ENCODE measurements at regions not wholly inside any gene's neighbourhood (a gene's known extent, or its start where the extent isn't known, plus 50 kb on each side); places are given as distances from the start of the nearest gene placed in this dataset.

DNA sequence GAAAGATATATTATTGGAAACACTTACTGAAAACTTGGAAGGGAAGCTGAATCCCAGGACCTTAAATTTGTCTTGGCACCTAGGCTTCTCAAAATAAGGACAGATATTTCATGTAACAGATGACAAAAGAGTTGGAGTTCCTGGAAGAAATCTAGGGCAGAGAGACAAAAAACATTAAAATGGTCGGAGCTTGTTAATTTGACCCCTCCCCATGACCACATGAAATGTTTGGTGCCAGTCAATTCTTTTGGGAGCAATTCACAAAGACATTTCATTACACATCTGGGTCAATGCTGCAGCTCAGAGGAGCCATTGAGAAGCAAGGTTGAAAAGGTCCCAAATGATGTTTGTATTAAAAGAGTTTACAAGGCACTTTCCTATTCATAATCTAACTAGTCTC lies 162.0 kb upstream of the GUCY1A2 start:
- H3K4me3 ChIP-seq (ENCODE audit: low read depth in 1 of 3, low read length in 3 of 3) = no peak overlapping the region
- 65 to 80% (median 70%) methylated on average over 1 of the region's 1 CpG for WGBS, 3 donors
- DNase-seq (no peak), FAIRE-seq (no peak)
- peaks cover 0 to 4% of the 10 kb centered on the region in 2 donors for H3K9me3 ChIP-seq (ENCODE audit: control insufficient read depth in 2 of 2, insufficient read depth in 1 of 2, low read depth in 1 of 2, low read length in 1 of 2)
- H3K27me3 ChIP-seq (ENCODE audit: control insufficient read depth in 3 of 3, insufficient read depth in 3 of 3, low read length in 3 of 3) = no peaks in the 10 kb centered on the region
- no peaks in the 10 kb centered on the region for H3K4me1 ChIP-seq (ENCODE audit: control insufficient read depth in 3 of 3, insufficient read depth in 2 of 3, low read depth in 1 of 3, low read length in 2 of 3)
- no peak overlapping the region for H3K27ac ChIP-seq (ENCODE audit: low read depth in 1 of 3, low read length in 2 of 3)
- no peaks in the 10 kb centered on the region for H3K36me3 ChIP-seq (ENCODE audit: control insufficient read depth in 3 of 3, insufficient read depth in 2 of 3, low read depth in 1 of 3, low read length in 3 of 3)

DNA sequence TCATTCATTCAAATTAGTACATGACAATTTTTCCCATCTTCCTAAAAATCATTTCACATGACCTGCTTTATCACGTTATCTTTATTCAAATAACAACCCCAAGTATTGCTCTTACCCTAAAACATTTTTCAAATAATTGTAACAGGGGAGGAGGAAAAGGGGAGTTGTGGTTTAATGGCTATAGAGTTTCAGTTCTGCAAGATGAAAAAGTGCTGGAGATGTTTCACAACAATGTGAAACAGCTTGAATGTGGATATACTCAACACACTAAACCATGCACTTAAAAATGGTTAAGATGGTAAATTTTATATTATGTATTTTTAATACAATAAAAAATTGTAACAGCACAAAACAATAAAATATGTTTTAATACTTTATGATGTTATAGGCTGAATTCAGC lies 161.6 kb upstream of the GUCY1A2 start:
- Histone ChIP-seq H3K4me3 (ENCODE audit: low read depth in 1 of 3, low read length in 3 of 3) (no peak overlapping the region), H3K9me3 (ENCODE audit: control insufficient read depth in 2 of 2, insufficient read depth in 1 of 2, low read depth in 1 of 2, low read length in 1 of 2) (peaks cover 0 to 4% of the 10 kb centered on the region in 2 donors), H3K27ac (ENCODE audit: low read depth in 1 of 3, low read length in 2 of 3) (no peak overlapping the region), H3K27me3 (ENCODE audit: control insufficient read depth in 3 of 3, insufficient read depth in 3 of 3, low read length in 3 of 3) (no peaks in the 10 kb centered on the region), H3K36me3 (ENCODE audit: control insufficient read depth in 3 of 3, insufficient read depth in 2 of 3, low read depth in 1 of 3, low read length in 3 of 3) (no peaks in the 10 kb centered on the region), H3K4me1 (ENCODE audit: control insufficient read depth in 3 of 3, insufficient read depth in 2 of 3, low read depth in 1 of 3, low read length in 2 of 3) (no peaks in the 10 kb centered on the region)
- no peak for DNase-seq
- WGBS, 3 donors = 52 to 70% (median 67%) methylated on average over 1 of the region's 1 CpG
- no peak for FAIRE-seq

DNA sequence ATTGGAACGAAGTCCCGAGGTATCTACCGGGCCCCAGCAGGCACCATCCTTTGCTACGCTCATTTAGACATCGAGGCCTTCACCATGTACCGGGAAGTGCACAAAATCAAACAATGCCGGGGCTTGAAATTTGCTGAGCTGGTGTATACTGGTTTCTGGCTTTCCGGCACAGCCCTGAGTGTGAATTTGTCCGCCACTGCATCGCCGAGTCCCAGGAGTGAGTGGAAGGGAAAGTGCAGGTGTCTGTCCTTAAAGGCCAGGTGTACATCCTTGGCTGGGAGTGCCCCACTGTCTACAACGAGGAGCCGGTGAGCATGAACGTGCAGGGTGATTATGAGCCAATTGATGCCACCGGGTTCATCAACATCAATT lies 158.8 kb upstream of the GUCY1A2 start:
- no peak for DNase-seq

DNA sequence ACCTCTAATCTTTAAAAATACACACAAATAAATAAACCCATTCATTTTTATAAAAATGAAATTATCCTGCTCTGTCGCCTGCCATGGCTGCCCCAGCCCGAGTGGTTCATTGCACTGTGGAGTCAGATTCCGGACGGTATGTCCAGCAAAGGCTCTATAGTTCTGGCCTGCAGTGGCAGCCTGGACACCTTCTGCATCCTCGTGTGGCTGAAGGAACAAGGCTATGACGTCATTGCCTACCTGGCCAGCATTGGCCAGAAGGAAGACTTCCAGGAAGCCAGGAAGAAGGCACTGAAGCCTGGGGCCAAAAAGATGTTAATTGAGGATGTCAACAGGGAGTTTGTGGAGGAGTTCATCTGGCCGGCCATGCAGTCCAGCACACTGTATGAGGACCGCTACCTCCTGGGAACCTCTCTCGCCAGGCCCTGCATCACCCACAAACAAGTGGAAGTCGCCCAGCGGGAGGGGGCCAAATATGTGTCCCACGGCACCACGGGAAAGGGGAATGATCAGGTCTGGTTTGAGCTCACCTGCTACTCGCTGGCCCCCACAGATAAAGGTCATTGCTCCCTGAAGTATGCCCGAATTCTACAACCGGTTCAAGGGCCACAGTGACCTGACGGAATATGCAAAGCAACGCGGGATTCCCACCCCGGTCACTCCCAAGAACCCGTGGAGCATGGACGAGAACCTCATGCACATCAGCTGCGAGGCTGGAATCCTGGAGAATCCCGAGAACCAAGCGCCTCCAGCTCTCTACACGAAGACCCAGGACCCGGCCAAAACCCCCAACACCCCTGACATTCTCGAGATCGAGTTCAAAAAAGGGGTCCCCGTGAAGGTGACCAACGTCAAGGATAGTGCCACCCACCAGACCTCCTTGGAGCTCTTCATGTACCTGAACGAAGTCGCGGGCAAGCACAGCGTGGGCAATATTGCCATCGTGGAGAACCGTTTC lies 158.2 kb upstream of the GUCY1A2 start:
- Histone ChIP-seq H3K4me1 (ENCODE audit: control insufficient read depth in 3 of 3, insufficient read depth in 2 of 3, low read depth in 1 of 3, low read length in 2 of 3) (no peaks in the 10 kb centered on the region), H3K36me3 (ENCODE audit: control insufficient read depth in 3 of 3, insufficient read depth in 2 of 3, low read depth in 1 of 3, low read length in 3 of 3) (no peaks in the 10 kb centered on the region), H3K27ac (ENCODE audit: low read depth in 1 of 3, low read length in 2 of 3) (no peak overlapping the region), H3K27me3 (ENCODE audit: control insufficient read depth in 3 of 3, insufficient read depth in 3 of 3, low read length in 3 of 3) (no peaks in the 10 kb centered on the region), H3K9me3 (ENCODE audit: control insufficient read depth in 2 of 2, insufficient read depth in 1 of 2, low read depth in 1 of 2, low read length in 1 of 2) (peaks cover 0 to 4% of the 10 kb centered on the region in 2 donors), H3K4me3 (ENCODE audit: low read depth in 1 of 3, low read length in 3 of 3) (no peak overlapping the region)
- FAIRE-seq (no peak), DNase-seq (no peak)
- 90 to 93% (median 91%) methylated on average over 37 of the region's 37 CpGs for WGBS, 3 donors

More for the DNA sequence above, 158.8 kb upstream of the GUCY1A2 start:
- Histone ChIP-seq H3K36me3 (ENCODE audit: control insufficient read depth in 3 of 3, insufficient read depth in 2 of 3, low read depth in 1 of 3, low read length in 3 of 3) (no peaks in the 10 kb centered on the region), H3K4me1 (ENCODE audit: control insufficient read depth in 3 of 3, insufficient read depth in 2 of 3, low read depth in 1 of 3, low read length in 2 of 3) (no peaks in the 10 kb centered on the region), H3K4me3 (ENCODE audit: low read depth in 1 of 3, low read length in 3 of 3) (no peak overlapping the region), H3K27me3 (ENCODE audit: control insufficient read depth in 3 of 3, insufficient read depth in 3 of 3, low read length in 3 of 3) (no peaks in the 10 kb centered on the region), H3K27ac (ENCODE audit: low read depth in 1 of 3, low read length in 2 of 3) (no peak overlapping the region), H3K9me3 (ENCODE audit: control insufficient read depth in 2 of 2, insufficient read depth in 1 of 2, low read depth in 1 of 2, low read length in 1 of 2) (peaks cover 0 to 4% of the 10 kb centered on the region in 2 donors)
- 88 to 91% (median 90%) methylated on average over 15 of the region's 15 CpGs for WGBS, 3 donors
- FAIRE-seq = no peak

DNA sequence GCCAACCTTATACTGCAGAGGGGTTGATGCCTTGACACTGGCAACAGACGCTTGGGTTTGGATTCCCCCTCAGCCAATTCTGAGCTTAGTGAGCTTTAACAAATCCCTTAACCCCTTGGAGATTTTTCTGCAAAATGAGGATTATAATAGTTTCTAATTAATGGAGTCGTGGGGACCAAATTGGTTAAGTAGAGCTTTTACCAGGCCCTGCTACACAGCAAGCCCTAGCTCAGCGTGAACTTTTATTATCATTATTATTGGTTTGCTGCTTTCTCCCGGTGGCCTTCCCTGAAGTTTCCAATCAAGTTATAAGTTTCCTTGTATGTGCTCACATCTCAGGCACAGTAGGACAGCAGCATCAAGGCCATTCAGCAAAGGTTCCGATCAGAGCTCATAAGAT lies 156.6 kb upstream of the GUCY1A2 start:
- no peaks in the 10 kb centered on the region for H3K36me3 ChIP-seq (ENCODE audit: control insufficient read depth in 3 of 3, insufficient read depth in 2 of 3, low read depth in 1 of 3, low read length in 3 of 3)
- no peak overlapping the region for H3K4me3 ChIP-seq (ENCODE audit: low read depth in 1 of 3, low read length in 3 of 3)
- FAIRE-seq = no peak
- no peak for DNase-seq
- no peaks in the 10 kb centered on the region for H3K27me3 ChIP-seq (ENCODE audit: control insufficient read depth in 3 of 3, insufficient read depth in 3 of 3, low read length in 3 of 3)
- no peaks in the 10 kb centered on the region for H3K4me1 ChIP-seq (ENCODE audit: control insufficient read depth in 3 of 3, insufficient read depth in 2 of 3, low read depth in 1 of 3, low read length in 2 of 3)
- peaks cover 0 to 4% of the 10 kb centered on the region in 2 donors for H3K9me3 ChIP-seq (ENCODE audit: control insufficient read depth in 2 of 2, insufficient read depth in 1 of 2, low read depth in 1 of 2, low read length in 1 of 2)
- no peak overlapping the region for H3K27ac ChIP-seq (ENCODE audit: low read depth in 1 of 3, low read length in 2 of 3)
- 82 to 86% (median 82%) methylated on average over 5 of the region's 5 CpGs for WGBS, 3 donors

DNA sequence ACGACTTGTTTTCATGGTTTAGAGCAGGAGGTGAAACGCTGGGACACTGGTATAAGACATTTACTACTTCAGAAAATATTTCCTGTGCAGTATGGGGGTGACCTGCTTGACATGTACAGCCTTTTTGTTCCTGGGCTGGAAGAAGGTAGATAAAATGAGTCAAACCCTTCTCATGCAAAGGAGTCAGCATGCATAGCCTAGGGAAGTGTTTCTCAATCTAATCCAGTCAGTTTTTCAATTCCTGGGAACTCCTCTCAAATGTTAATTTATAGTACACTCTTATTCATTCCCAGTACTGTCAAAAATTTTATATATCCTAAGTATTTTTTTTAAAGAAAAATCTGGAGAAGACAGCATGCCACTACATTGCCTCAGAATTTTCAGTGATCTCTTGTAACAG lies 154.7 kb upstream of the GUCY1A2 start:
- peaks cover 0 to 4% of the 10 kb centered on the region in 2 donors for H3K9me3 ChIP-seq (ENCODE audit: control insufficient read depth in 2 of 2, insufficient read depth in 1 of 2, low read depth in 1 of 2, low read length in 1 of 2)
- no peaks in the 10 kb centered on the region for H3K27me3 ChIP-seq (ENCODE audit: control insufficient read depth in 3 of 3, insufficient read depth in 3 of 3, low read length in 3 of 3)
- H3K4me3 ChIP-seq (ENCODE audit: low read depth in 1 of 3, low read length in 3 of 3) = no peak overlapping the region
- no peaks in the 10 kb centered on the region for H3K36me3 ChIP-seq (ENCODE audit: control insufficient read depth in 3 of 3, insufficient read depth in 2 of 3, low read depth in 1 of 3, low read length in 3 of 3)
- DNase-seq = no peak
- FAIRE-seq = no peak
- WGBS, 3 donors = 50 to 62% (median 53%) methylated on average over 2 of the region's 2 CpGs
- H3K27ac ChIP-seq (ENCODE audit: low read depth in 1 of 3, low read length in 2 of 3) = no peak overlapping the region
- H3K4me1 ChIP-seq (ENCODE audit: control insufficient read depth in 3 of 3, insufficient read depth in 2 of 3, low read depth in 1 of 3, low read length in 2 of 3) = no peaks in the 10 kb centered on the region

DNA sequence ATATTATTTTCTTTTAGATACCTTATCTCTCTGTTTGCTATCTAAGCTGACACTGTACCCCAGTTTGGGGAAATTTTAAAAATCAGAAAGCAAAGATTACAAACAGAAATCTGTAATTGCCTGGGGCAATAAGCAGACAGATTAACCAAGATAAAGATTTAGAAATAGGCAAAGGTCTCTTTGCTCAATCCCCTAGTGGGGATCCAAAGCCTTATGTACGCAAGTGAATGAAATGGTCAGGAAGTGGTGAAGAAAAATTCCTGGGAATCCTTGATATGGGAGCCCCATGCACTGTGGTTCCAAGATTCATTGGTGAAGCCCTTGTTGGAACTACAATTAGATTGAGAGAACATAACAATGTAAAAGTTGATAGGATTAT lies 139.5 kb upstream of the GUCY1A2 start:
- H3K27me3 ChIP-seq (ENCODE audit: control insufficient read depth in 3 of 3, insufficient read depth in 3 of 3, low read length in 3 of 3) = no peaks in the 10 kb centered on the region
- H3K27ac ChIP-seq (ENCODE audit: low read depth in 1 of 3, low read length in 2 of 3) = no peak overlapping the region

DNA sequence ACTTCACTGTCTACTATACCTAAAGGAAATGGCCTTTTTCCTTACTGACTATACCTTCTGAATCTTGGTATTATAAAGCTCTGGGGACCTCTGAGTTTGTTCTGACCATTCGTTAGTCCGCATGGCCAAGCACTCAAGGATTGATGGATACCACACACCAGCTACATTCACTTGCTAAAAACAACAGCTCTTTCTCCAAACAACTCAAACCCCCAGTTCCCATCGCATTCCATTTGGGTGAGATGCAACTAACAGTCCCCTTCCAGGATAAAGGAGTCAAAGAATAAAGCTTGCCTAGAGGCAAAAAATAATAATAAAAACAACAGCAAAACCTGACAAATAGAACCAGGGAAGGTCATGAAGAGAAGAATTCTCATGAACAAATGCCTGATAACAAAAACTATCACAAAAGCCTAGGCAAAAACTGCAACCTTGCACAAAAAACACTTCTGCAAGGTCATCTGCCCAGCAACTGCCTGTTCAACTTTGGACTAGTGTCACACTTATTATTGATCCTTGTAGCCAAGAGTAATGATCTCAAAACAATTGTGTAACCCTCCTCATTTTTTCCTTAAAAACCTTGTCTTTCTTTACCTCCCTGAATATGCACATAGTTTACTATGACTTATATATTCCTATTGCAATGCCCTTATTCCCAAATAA lies 139.0 kb upstream of the GUCY1A2 start:
- peak in 1 of 2 donors; percentile 23 for DNase-seq
- Histone ChIP-seq H3K27ac (ENCODE audit: low read depth in 1 of 3, low read length in 2 of 3) (no peak overlapping the region), H3K27me3 (ENCODE audit: control insufficient read depth in 3 of 3, insufficient read depth in 3 of 3, low read length in 3 of 3) (no peaks in the 10 kb centered on the region)

More for the DNA sequence above, 139.5 kb upstream of the GUCY1A2 start:
- Histone ChIP-seq H3K4me3 (ENCODE audit: low read depth in 1 of 3, low read length in 3 of 3) (no peak overlapping the region), H3K9me3 (ENCODE audit: control insufficient read depth in 2 of 2, insufficient read depth in 1 of 2, low read depth in 1 of 2, low read length in 1 of 2) (no peaks in the 10 kb centered on the region), H3K4me1 (ENCODE audit: control insufficient read depth in 3 of 3, insufficient read depth in 2 of 3, low read depth in 1 of 3, low read length in 2 of 3) (no peaks in the 10 kb centered on the region), H3K36me3 (ENCODE audit: control insufficient read depth in 3 of 3, insufficient read depth in 2 of 3, low read depth in 1 of 3, low read length in 3 of 3) (no peaks in the 10 kb centered on the region)
- WGBS, 3 donors = 11 to 60% (median 15%) methylated on average over 1 of the region's 1 CpG
- no peak for FAIRE-seq
- peak in 1 of 2 donors; percentile 21 for DNase-seq

More for the DNA sequence above, 139.0 kb upstream of the GUCY1A2 start:
- FAIRE-seq = no peak
- H3K4me1 ChIP-seq (ENCODE audit: control insufficient read depth in 3 of 3, insufficient read depth in 2 of 3, low read depth in 1 of 3, low read length in 2 of 3) = no peaks in the 10 kb centered on the region
- 48 to 59% (median 51%) methylated on average over 3 of the region's 3 CpGs for WGBS, 3 donors
- H3K9me3 ChIP-seq (ENCODE audit: control insufficient read depth in 2 of 2, insufficient read depth in 1 of 2, low read depth in 1 of 2, low read length in 1 of 2) = no peaks in the 10 kb centered on the region
- H3K36me3 ChIP-seq (ENCODE audit: control insufficient read depth in 3 of 3, insufficient read depth in 2 of 3, low read depth in 1 of 3, low read length in 3 of 3) = no peaks in the 10 kb centered on the region
- H3K4me3 ChIP-seq (ENCODE audit: low read depth in 1 of 3, low read length in 3 of 3) = no peak overlapping the region
